GM12864 (cell line): ENCODE measurements at regions not wholly inside any gene's neighbourhood (a gene's known extent, or its start where the extent isn't known, plus 50 kb on each side); places are given as distances from the start of the nearest gene placed in this dataset.

ENCODE experiments used
- DNase-seq: peaks from one replicate; pipeline ENCODE4 v3.0.0-alpha.2; 2011; ENCODE audit warnings: low read depth
- H3K4me3 ChIP-seq: 2 replicates; pipeline ENCODE4 v1.5.1; 2011; ENCODE audit warnings: mild to moderate bottlenecking, low read depth, low read length, control low read depth
- CTCF ChIP-seq: IDR thresholded peaks from 2 replicates; pipeline ENCODE4 v1.5.1; 2011; ENCODE audit warnings: low read depth, mild to moderate bottlenecking, moderate library complexity, low read length, control low read depth, inconsistent platforms; ENCODE audit errors: missing control alignments

GRCh38 chr1:93013145-93014065 is 52.1 kb upstream of the DIPK1A start:
- H3K4me3 ChIP-seq, result no peak overlapping the region
- no peak for TF ChIP-seq CTCF
- DNase-seq, result no peak

GRCh38 chr1:93014168-93014567 is 52.9 kb upstream of the DIPK1A start:
- DNase-seq, result no peak
- H3K4me3 ChIP-seq, result no peak overlapping the region
- no peak for TF ChIP-seq CTCF

GRCh38 chr1:93015590-93015989 is 54.3 kb upstream of the DIPK1A start:
- H3K4me3 ChIP-seq, result no peak overlapping the region
- no peak for DNase-seq
- no peak for TF ChIP-seq CTCF

DNA sequence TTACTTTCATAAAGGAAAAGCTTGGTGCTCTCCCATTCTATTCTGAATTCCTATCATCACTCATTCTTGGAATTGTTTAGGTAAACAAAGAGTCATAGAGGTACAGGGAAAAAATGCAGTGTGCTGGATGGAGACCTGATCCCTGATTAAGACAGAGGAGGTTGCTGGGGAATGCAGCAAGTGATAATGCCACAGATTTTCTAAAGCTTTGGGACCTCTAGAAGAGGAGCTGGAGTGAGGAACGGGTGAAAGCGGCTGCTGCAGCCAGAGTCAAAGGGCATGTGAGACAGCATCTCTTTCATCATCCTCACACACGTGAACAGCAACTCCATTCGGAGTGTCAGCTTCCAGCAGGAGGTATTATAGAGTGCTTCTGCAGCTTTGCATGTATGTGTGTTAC is 54.9 kb upstream of the DIPK1A start:
- DNase-seq, result no peak
- no peak overlapping the region for H3K4me3 ChIP-seq
- no peak for TF ChIP-seq CTCF

- TF ChIP-seq CTCF, result peak; percentile 78
- H3K4me3 ChIP-seq, result no peak overlapping the region
- no peak for DNase-seq
These were observed 57.4 kb upstream of the MTF2 start for GRCh38 chr1:93021539-93022134.

GRCh38 chr1:93022580-93022979 is 56.5 kb upstream of the MTF2 start:
- H3K4me3 ChIP-seq, result no peak overlapping the region

More at GRCh38 chr1:93022580-93022979, 56.5 kb upstream of the MTF2 start:
- DNase-seq, result no peak
- no peak for TF ChIP-seq CTCF
